CD14-positive monocyte (primary cell): ENCODE measurements at regions not wholly inside any gene's neighbourhood (a gene's known extent, or its start where the extent isn't known, plus 50 kb on each side); places are given as distances from the start of the nearest gene placed in this dataset.

Experiments
- DNase-seq, 3 donors: peaks; one replicate each; pipeline ENCODE4 v3.0.0-alpha.2; 2011 to 2022
- H2AFZ ChIP-seq: 2 replicates; pipeline ENCODE4 v1.6.0; 2012; ENCODE audit warnings: mild to moderate bottlenecking, low read depth, low read length, inconsistent platforms; ENCODE audit not compliant: insufficient read depth, poor library complexity, severe bottlenecking
- H3K27ac ChIP-seq, 2 donors: 1 replicate in 1 of 2; 2 replicates in 1 of 2; pipeline ENCODE4 v1.5.1; 2012 to 2013; ENCODE audit warnings: low read length in 2 of 2, control low read depth in 1 of 2, inconsistent platforms in 1 of 2, low read depth in 1 of 2, mild to moderate bottlenecking in 1 of 2
- H3K27me3 ChIP-seq, 2 donors: one replicate each; pipeline versions ENCODE4 v1.6.0 to v1.6.1; 2011 to 2013; ENCODE audit warnings: low read length in 2 of 2; ENCODE audit not compliant: control insufficient read depth in 2 of 2, insufficient read depth in 2 of 2
- H3K36me3 ChIP-seq, 2 donors: replicated peaks in 1 of 2; 1 replicate in 1 of 2; 2 replicates in 1 of 2; pipeline versions ENCODE4 v1.5.1 to v1.6.1; 2012 to 2013; ENCODE audit warnings: low read length in 2 of 2, control low read depth in 1 of 2, inconsistent platforms in 1 of 2, mild to moderate bottlenecking in 1 of 2; ENCODE audit not compliant: insufficient read depth in 2 of 2, control insufficient read depth in 1 of 2
- H3K4me1 ChIP-seq, 2 donors: 1 replicate in 1 of 2; 2 replicates in 1 of 2; pipeline versions ENCODE4 v1.5.1 to v1.6.1; 2012 to 2013; ENCODE audit warnings: low read length in 2 of 2, control low read depth in 1 of 2, inconsistent platforms in 1 of 2, mild to moderate bottlenecking in 1 of 2, moderate library complexity in 1 of 2; ENCODE audit not compliant: insufficient read depth in 2 of 2, control insufficient read depth in 1 of 2
- H3K4me2 ChIP-seq: replicated peaks from 2 replicates; pipeline ENCODE3; 2012; ENCODE audit warnings: low read length, moderate library complexity, mild to moderate bottlenecking; ENCODE audit not compliant: poor library complexity, severe bottlenecking; ENCODE audit errors: extremely low read depth
- H3K4me3 ChIP-seq, 3 experiments: fragments of 200-600 bp in 1 of 3; sonication (generic) in 1 of 3; replicated peaks in 1 of 3; 1 replicate in 2 of 3; 2 replicates in 1 of 3; pipeline ENCODE4 v1.5.1; 2011 to 2013; ENCODE audit warnings: low read length in 3 of 3, mild to moderate bottlenecking in 3 of 3, control low read depth in 2 of 3, low read depth in 2 of 3, inconsistent platforms in 1 of 3, moderate library complexity in 1 of 3
- H3K79me2 ChIP-seq: 2 replicates; pipeline ENCODE4 v1.6.0; 2012; ENCODE audit warnings: mild to moderate bottlenecking, control low read depth, inconsistent platforms, low read length, moderate library complexity; ENCODE audit not compliant: insufficient read depth
- H3K9ac ChIP-seq: 2 replicates; pipeline ENCODE4 v1.6.0; 2017; ENCODE audit warnings: low read length, mild to moderate bottlenecking; ENCODE audit not compliant: insufficient read depth, poor library complexity, severe bottlenecking
- H3K9me3 ChIP-seq, 2 donors: replicated peaks in 1 of 2; 1 replicate in 1 of 2; 2 replicates in 1 of 2; pipeline versions ENCODE4 v1.5.1 to v1.6.1; 2012 to 2013; ENCODE audit warnings: low read length in 2 of 2, control low read depth in 1 of 2; ENCODE audit not compliant: control insufficient read depth in 1 of 2, insufficient read depth in 1 of 2
- H4K20me1 ChIP-seq: 2 replicates; pipeline ENCODE4 v1.6.0; 2012; ENCODE audit warnings: mild to moderate bottlenecking, low read length, control low read depth, moderate library complexity; ENCODE audit not compliant: insufficient read depth
- H3K27ac Mint-ChIP-seq, 7 donors: one replicate each; pipeline ENCODE4 v1.8.0; 2020; ENCODE audit warnings: mild to moderate bottlenecking in 7 of 7, mixed read lengths in 7 of 7, moderate library complexity in 6 of 7, inconsistent platforms in 2 of 7
- H3K27me3 Mint-ChIP-seq, 3 donors: one replicate each; pipeline ENCODE4 v1.8.0; 2021 to 2022; ENCODE audit warnings: low read depth in 3 of 3, mild to moderate bottlenecking in 3 of 3, mixed read lengths in 3 of 3, moderate library complexity in 3 of 3, inconsistent platforms in 1 of 3
- H3K36me3 Mint-ChIP-seq, 2 donors: one replicate each; pipeline ENCODE4 v1.8.0; 2020; ENCODE audit warnings: mixed read lengths in 2 of 2, inconsistent platforms in 1 of 2, mild to moderate bottlenecking in 1 of 2
- H3K4me1 Mint-ChIP-seq: one replicate; pipeline ENCODE4 v1.8.0; 2020; ENCODE audit warnings: mild to moderate bottlenecking, mixed read lengths
- H3K4me3 Mint-ChIP-seq, 2 donors: one replicate each; pipeline ENCODE4 v1.8.0; 2020; ENCODE audit warnings: mild to moderate bottlenecking in 2 of 2, mixed read lengths in 2 of 2, moderate library complexity in 1 of 2
- H3K9me3 Mint-ChIP-seq, 7 donors: one replicate each; pipeline ENCODE4 v1.8.0; 2020 to 2022; ENCODE audit warnings: mixed read lengths in 7 of 7, mild to moderate bottlenecking in 6 of 7, moderate library complexity in 6 of 7, inconsistent platforms in 2 of 7
- WGBS: methylation state at CpG from one replicate; pipeline ENCODE4 v1.1.5; 2013; ENCODE audit warnings: missing lambda C conversion rate; ENCODE audit not compliant: insufficient coverage; 5-methylcytosine and 5-hydroxymethylcytosine counted together
- intact Hi-C, 2 donors: fragments of 100-400 bp; cut with micrococcal nuclease; formaldehyde crosslinking; loops; one replicate each; pipeline versions ENCODE4 v1.15.0 to v1.15.1; 2023
- TF ChIP-seq, protein P1 (sequence below): fragments of 200-600 bp; IDR thresholded peaks from one replicate; pipeline ENCODE4 v1.8.0; 2022; ENCODE audit warnings: antibody characterized with exemption, mild to moderate bottlenecking

DNA sequence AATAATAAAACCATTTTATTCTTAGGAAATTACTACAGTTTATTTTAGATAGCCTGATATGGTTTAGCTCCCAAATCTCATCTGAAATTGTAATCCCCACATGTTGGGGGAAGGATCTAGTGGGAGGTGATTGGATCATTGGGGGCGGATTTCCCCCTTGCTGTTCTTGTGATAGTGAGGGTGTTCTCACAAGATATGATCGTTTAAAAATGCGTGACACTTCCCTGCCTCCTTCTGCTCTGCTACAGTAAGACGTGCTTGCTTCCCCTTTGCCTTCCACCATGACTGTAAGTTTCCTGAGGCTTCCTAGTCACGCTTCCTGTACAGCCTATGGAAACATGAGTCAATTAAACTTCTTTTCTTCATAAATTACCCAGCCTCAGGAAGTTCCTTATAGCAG lies 122.4 kb upstream of the FGF10 start:
- H3K9me3 Mint-ChIP-seq: peaks cover 0 to 3% (median 0%) of the 10 kb centered on the region in 7 donors
- Histone ChIP-seq H3K9ac (no peak overlapping the region), H3K9me3 (no peaks in the 10 kb centered on the region), H3K27me3 (no peaks in the 10 kb centered on the region), H3K4me2 (no peak overlapping the region), H3K79me2 (no peaks in the 10 kb centered on the region), H3K4me3 (no peak overlapping the region), H3K4me1 (no peaks in the 10 kb centered on the region), H3K27ac (no peak overlapping the region), H2AFZ (no peak overlapping the region), H3K36me3 (no peaks in the 10 kb centered on the region), H4K20me1 (no peaks in the 10 kb centered on the region)
- TF ChIP-seq, protein P1, sequence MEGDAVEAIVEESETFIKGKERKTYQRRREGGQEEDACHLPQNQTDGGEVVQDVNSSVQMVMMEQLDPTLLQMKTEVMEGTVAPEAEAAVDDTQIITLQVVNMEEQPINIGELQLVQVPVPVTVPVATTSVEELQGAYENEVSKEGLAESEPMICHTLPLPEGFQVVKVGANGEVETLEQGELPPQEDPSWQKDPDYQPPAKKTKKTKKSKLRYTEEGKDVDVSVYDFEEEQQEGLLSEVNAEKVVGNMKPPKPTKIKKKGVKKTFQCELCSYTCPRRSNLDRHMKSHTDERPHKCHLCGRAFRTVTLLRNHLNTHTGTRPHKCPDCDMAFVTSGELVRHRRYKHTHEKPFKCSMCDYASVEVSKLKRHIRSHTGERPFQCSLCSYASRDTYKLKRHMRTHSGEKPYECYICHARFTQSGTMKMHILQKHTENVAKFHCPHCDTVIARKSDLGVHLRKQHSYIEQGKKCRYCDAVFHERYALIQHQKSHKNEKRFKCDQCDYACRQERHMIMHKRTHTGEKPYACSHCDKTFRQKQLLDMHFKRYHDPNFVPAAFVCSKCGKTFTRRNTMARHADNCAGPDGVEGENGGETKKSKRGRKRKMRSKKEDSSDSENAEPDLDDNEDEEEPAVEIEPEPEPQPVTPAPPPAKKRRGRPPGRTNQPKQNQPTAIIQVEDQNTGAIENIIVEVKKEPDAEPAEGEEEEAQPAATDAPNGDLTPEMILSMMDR: no peak
- H3K4me1 Mint-ChIP-seq: no peaks in the 10 kb centered on the region
- 59% methylated on average over 4 of the region's 5 CpGs for WGBS
- no peaks in the 10 kb centered on the region for H3K36me3 Mint-ChIP-seq
- no peak for DNase-seq
- H3K27me3 Mint-ChIP-seq: no peaks in the 10 kb centered on the region
- intact Hi-C loops: no loop called here
- H3K4me3 Mint-ChIP-seq: no peak overlapping the region
- no peak overlapping the region for H3K27ac Mint-ChIP-seq

- WGBS: no CpG with 5 or more reads among the region's 3 CpGs
Measured at GRCh38 chr5:44506561-44506960, 117.3 kb upstream of the FGF10 start.

More at GRCh38 chr5:44506561-44506960, 117.3 kb upstream of the FGF10 start:
- intact Hi-C loops: no loop called here
- Mint-ChIP-seq H3K27ac (no peak overlapping the region), H3K4me1 (no peaks in the 10 kb centered on the region), H3K9me3 (peaks cover 0 to 7% (median 2%) of the 10 kb centered on the region in 7 donors), H3K4me3 (no peak overlapping the region), H3K36me3 (no peaks in the 10 kb centered on the region), H3K27me3 (no peaks in the 10 kb centered on the region)
- Histone ChIP-seq H2AFZ (no peak overlapping the region), H3K9ac (no peak overlapping the region), H3K36me3 (no peaks in the 10 kb centered on the region), H3K27me3 (no peaks in the 10 kb centered on the region), H3K4me3 (no peak overlapping the region), H3K4me1 (no peaks in the 10 kb centered on the region), H3K27ac (no peak overlapping the region), H3K79me2 (no peaks in the 10 kb centered on the region), H3K9me3 (peaks cover 0 to 6% of the 10 kb centered on the region in 2 donors), H3K4me2 (no peak overlapping the region), H4K20me1 (no peaks in the 10 kb centered on the region)
- no peak for DNase-seq
- TF ChIP-seq, protein P1: no peak
